HepG2 (cell line): ENCODE measurements at regions not wholly inside any gene's neighbourhood (a gene's known extent, or its start where the extent isn't known, plus 50 kb on each side); places are given as distances from the start of the nearest gene placed in this dataset.

Experiments
- ATF7-NPFF ChIP-seq: sonication (generic); formaldehyde crosslinking; IDR thresholded peaks from 2 replicates; pipeline ENCODE4 v1.8.1; 2023; ENCODE audit warnings: mild to moderate bottlenecking, low read depth, missing genetic modification reagents, moderate library complexity
- GABPB1 ChIP-seq: IDR thresholded peaks from 2 replicates; pipeline ENCODE4 v1.6.1; 2016; ENCODE audit warnings: mild to moderate bottlenecking, missing genetic modification reagents, moderate library complexity, missing compliant biosample characterization
- IRF2 ChIP-seq: IDR thresholded peaks from 2 replicates; pipeline ENCODE4 v1.6.1; 2018; ENCODE audit warnings: missing genetic modification reagents, missing compliant biosample characterization
- MIER3 ChIP-seq: IDR thresholded peaks from 2 replicates; pipeline ENCODE4 v1.6.1; 2016; ENCODE audit warnings: missing compliant biosample characterization, borderline replicate concordance
- MYPOP ChIP-seq: sonication (generic); formaldehyde crosslinking; IDR thresholded peaks from 2 replicates; pipeline ENCODE4 v1.8.1; 2023; ENCODE audit warnings: mild to moderate bottlenecking, moderate library complexity, missing genetic modification reagents
- PTBP1 ChIP-seq: fragments of 200-400 bp; formaldehyde crosslinking; IDR thresholded peaks from 2 replicates; pipeline ENCODE4 v1.6.1; 2018; ENCODE audit warnings: low read length, low read depth; ENCODE audit not compliant: poor library complexity, severe bottlenecking
- RXRB ChIP-seq: IDR thresholded peaks from 2 replicates; pipeline ENCODE4 v1.6.1; 2016; ENCODE audit warnings: borderline replicate concordance, missing genetic modification reagents, missing compliant biosample characterization
- SSRP1 ChIP-seq: IDR thresholded peaks from 2 replicates; pipeline ENCODE4 v1.6.1; 2016; ENCODE audit warnings: control low read depth
- TIGD3 ChIP-seq: sonication (generic); formaldehyde crosslinking; IDR thresholded peaks from 2 replicates; pipeline ENCODE4 v1.5.1; 2020; ENCODE audit warnings: mild to moderate bottlenecking, missing genetic modification reagents, borderline replicate concordance
- ZBTB14 ChIP-seq: sonication (generic); formaldehyde crosslinking; IDR thresholded peaks from 2 replicates; pipeline ENCODE4 v1.4.0; 2020; ENCODE audit warnings: missing genetic modification reagents
- ZBTB7A ChIP-seq: sonication (generic); formaldehyde crosslinking; IDR thresholded peaks from 2 replicates; pipeline ENCODE4 v1.8.0; 2022; ENCODE audit warnings: mild to moderate bottlenecking, missing genetic modification reagents
- ZMYM3 ChIP-seq: sonication (generic); formaldehyde crosslinking; IDR thresholded peaks from 2 replicates; pipeline ENCODE4 v1.5.1; 2020; ENCODE audit warnings: mild to moderate bottlenecking, missing genetic modification reagents
- ZNF234 ChIP-seq: sonication (generic); formaldehyde crosslinking; conservative IDR thresholded peaks from 2 replicates; pipeline ENCODE4 v1.5.1; 2020; ENCODE audit warnings: mild to moderate bottlenecking, missing genetic modification reagents
- ZNF30 ChIP-seq: sonication (generic); formaldehyde crosslinking; IDR thresholded peaks from 2 replicates; pipeline ENCODE4 v1.5.0; 2020; ENCODE audit warnings: mild to moderate bottlenecking, missing genetic modification reagents
- ZNF432 ChIP-seq: sonication (generic); formaldehyde crosslinking; IDR thresholded peaks from 2 replicates; pipeline ENCODE4 v1.5.0; 2020; ENCODE audit warnings: missing genetic modification reagents, mild to moderate bottlenecking, borderline replicate concordance
- ZNF574 ChIP-seq: sonication (generic); formaldehyde crosslinking; IDR thresholded peaks from 2 replicates; pipeline ENCODE4 v1.4.0; 2020; ENCODE audit warnings: missing genetic modification reagents
- ZNF788 ChIP-seq: sonication (generic); formaldehyde crosslinking; IDR thresholded peaks from 2 replicates; pipeline ENCODE4 v1.5.0; 2020; ENCODE audit warnings: mild to moderate bottlenecking, missing genetic modification reagents, borderline replicate concordance
- ZZZ3 ChIP-seq: sonication (generic); formaldehyde crosslinking; IDR thresholded peaks from 2 replicates; pipeline ENCODE4 v1.4.0; 2020; ENCODE audit warnings: missing genetic modification reagents, mild to moderate bottlenecking, borderline replicate concordance
- TF ChIP-seq, protein P1 (sequence below): sonication (generic); formaldehyde crosslinking; IDR thresholded peaks from 2 replicates; pipeline ENCODE4 v1.4.0; 2020; ENCODE audit warnings: missing genetic modification reagents

GRCh38 chr18:79588636-79589481, 90.7 kb upstream of the CTDP1 start (continued):
- TF ChIP-seq ZNF574 (CRISPR knock-in tag), result peak; percentile 79
- peak; percentile 59 for TF ChIP-seq GABPB1 (CRISPR knock-in tag)
- peak; percentile 87; the same call in 1 of the 2 replicates for TF ChIP-seq TIGD3 (CRISPR knock-in tag)
- no peak for TF ChIP-seq ZNF234 (CRISPR knock-in tag)
- TF ChIP-seq ZNF432 (CRISPR knock-in tag), result no peak
- TF ChIP-seq ZBTB14 (CRISPR knock-in tag), result no peak
- TF ChIP-seq ZBTB7A (CRISPR knock-in tag), result peak; percentile 60; the same call in 1 of the 2 replicates
- TF ChIP-seq ZMYM3 (CRISPR knock-in tag), result peak; percentile 66; the same call in 1 of the 2 replicates
- TF ChIP-seq, protein P1, sequence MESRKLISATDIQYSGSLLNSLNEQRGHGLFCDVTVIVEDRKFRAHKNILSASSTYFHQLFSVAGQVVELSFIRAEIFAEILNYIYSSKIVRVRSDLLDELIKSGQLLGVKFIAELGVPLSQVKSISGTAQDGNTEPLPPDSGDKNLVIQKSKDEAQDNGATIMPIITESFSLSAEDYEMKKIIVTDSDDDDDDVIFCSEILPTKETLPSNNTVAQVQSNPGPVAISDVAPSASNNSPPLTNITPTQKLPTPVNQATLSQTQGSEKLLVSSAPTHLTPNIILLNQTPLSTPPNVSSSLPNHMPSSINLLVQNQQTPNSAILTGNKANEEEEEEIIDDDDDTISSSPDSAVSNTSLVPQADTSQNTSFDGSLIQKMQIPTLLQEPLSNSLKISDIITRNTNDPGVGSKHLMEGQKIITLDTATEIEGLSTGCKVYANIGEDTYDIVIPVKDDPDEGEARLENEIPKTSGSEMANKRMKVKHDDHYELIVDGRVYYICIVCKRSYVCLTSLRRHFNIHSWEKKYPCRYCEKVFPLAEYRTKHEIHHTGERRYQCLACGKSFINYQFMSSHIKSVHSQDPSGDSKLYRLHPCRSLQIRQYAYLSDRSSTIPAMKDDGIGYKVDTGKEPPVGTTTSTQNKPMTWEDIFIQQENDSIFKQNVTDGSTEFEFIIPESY (CRISPR knock-in tag), result peak; percentile 72
- TF ChIP-seq RXRB (CRISPR knock-in tag), result peak; percentile 59
- TF ChIP-seq ZNF30, result peak; percentile 90
- peak; percentile 50; the same call in 1 of the 2 replicates for TF ChIP-seq IRF2
- 0 out of 2 replicates have a peak, but pooled peaks have one; percentile 39 for TF ChIP-seq MYPOP (CRISPR knock-in tag)
- TF ChIP-seq MIER3 (CRISPR knock-in tag), result peak; percentile 49; the same call in 1 of the 2 replicates
- TF ChIP-seq ATF7-NPFF (CRISPR knock-in tag), result peak; percentile 88
- no peak for TF ChIP-seq SSRP1 (CRISPR knock-in tag)
- peak; percentile 36; the same call in 1 of the 2 replicates for TF ChIP-seq ZZZ3 (CRISPR knock-in tag)
- TF ChIP-seq ZNF788 (CRISPR knock-in tag), result peak; percentile 73
- no peak for TF ChIP-seq PTBP1
